OCI-LY1 (cell line): ENCODE measurements at regions not wholly inside any gene's neighbourhood (a gene's known extent, or its start where the extent isn't known, plus 50 kb on each side); places are given as distances from the start of the nearest gene placed in this dataset.

Source experiments
- CTCF ChIP-seq: fragments of 200-600 bp; sonication (generic), shearing (Covaris generic); IDR thresholded peaks from 2 replicates; pipeline ENCODE4 v1.5.1; 2017; ENCODE audit warnings: mild to moderate bottlenecking, antibody characterized with exemption, low read length, moderate library complexity, mixed read lengths
- EZH2 ChIP-seq: fragments of 200-600 bp; sonication (generic), shearing (Covaris generic); IDR thresholded peaks from 2 replicates; pipeline ENCODE4 v1.8.0; 2017; ENCODE audit warnings: borderline replicate concordance, mixed run types, mild to moderate bottlenecking, antibody characterized with exemption, low read length, moderate library complexity, mixed read lengths

GRCh38 chr1:101102426-101103156 is 77.0 kb upstream of the DPH5 start:
- TF ChIP-seq CTCF (no peak), EZH2 (no peak)
